Stimulated activated CD4-positive, alpha-beta T cell treated with anti-CD3 and anti-CD28 coated beads, Interleukin-1b, Interleukin-23, amount 100 ng/mL, for 4 hours (primary cell): ENCODE measurements at regions not wholly inside any gene's neighbourhood (a gene's known extent, or its start where the extent isn't known, plus 50 kb on each side); places are given as distances from the start of the nearest gene placed in this dataset.

ENCODE experiments used
- DNase-seq, 2 donors: peaks; one replicate each; pipeline ENCODE4 v3.0.0-alpha.2; 2020; ENCODE audit warnings: low read depth in 2 of 2

DNA sequence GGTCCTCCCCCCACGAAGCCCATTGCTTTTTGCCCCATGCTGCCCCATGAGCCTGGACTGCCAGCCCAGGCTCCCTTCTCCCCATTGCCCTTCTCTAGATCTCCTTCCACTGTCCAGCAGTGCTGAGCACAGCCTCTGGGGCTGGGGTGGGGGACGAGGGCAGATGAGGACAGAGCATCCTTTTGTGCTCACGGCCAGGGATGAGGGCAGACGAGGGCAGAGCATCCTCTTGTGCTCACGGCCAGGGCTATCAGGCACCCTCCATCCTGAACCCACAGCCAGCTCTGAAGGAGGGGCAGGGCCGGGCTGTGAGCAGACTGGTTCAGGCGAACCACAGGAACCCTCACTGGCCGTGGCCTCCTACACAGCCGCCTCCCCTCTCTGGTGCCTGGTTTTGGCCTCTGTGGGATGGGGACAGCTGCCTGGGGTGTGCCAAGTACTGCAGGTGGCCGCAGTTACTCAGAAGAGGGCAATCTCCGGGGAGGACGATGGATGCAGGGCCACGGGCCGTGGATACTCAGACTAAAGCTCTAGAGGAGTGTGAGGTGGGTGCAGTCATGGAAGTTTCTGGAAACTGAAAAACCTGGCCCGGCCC, 1258.8 kb downstream of the BRD1 start:
- DNase-seq, result no peak

DNA sequence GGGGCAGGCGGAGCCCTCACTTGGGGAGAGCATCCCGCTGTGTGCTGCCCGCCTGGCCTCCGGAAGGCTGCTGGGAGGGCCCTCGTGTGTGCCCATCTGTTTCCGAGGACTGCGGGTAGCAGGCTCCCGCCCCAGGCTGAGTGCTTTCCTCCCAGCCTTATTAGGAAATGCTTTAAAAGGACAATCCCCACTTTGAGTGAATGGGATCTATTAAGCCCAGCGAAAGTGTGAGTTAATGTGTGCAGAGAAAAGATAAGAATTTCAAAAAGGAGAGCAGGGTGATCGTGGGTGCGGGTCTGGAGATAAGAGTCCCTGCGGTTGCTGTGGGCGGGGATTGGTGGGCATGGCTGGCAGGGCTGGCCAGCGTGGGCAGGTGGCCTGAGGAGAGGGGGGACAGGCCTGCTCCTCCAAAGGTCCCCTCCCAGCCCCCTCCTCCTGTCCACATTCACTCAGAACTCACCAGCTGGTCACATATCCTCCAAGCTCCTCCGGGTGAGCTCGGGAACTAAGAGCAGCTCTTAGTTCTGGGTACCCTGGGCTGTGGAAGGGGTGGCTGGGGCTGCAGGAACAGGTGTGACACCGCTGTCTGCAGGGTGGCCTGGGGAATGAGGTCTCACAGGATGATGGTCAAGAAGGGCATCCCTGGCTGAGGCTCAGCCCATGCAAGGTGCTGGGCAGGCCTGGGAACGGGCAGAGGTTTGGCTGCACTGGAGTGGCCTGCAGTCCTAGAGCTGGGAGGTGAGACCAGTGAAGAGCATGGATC, 1260.3 kb downstream of the BRD1 start:
- no peak for DNase-seq

DNA sequence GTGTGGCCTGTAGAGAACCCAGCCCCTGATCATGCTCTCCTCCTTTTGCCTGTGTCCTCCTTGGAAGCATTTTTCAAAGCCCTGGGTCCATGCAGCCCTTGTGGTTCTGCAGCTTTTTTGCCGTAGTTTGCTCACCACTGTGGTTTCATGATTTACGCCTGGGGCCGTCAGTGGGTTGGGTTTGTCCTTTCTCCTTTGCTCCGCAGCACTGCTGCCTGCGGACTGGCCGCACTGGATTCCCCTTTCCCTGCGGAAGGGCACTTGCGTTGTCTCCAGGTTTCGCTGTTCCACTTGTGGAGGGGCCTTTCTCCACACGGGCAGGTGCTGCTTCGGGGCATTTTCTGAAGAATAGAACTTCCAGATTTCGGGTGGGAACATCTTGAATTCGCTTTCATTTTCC, 1260.9 kb downstream of the BRD1 start:
- no peak for DNase-seq

DNA sequence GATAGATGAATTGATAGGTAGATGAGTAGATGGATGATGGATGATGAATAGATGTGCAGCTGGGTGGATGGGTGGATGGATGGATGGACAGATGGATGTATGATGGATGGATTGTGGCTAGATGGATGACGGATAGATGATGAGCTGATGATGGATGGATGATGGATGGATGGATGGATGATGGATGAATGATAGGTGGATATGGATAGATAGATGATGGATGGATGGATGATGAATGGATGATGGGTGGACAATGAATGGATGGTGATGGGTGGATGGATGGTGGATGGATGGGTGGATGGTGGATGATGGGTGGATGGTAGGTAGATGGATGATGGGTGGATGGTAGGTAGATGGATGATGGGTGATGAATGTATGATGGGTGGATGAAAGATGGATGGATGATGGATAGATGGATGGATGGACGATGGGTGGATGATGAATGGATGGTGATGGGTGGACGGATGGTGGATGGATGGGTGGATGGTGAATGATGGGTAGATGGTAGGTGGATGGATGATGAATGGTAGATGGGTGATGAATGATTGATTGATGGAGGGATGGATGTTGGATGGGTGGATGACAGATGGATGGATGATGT, 1261.7 kb downstream of the BRD1 start:
- no peak for DNase-seq

DNA sequence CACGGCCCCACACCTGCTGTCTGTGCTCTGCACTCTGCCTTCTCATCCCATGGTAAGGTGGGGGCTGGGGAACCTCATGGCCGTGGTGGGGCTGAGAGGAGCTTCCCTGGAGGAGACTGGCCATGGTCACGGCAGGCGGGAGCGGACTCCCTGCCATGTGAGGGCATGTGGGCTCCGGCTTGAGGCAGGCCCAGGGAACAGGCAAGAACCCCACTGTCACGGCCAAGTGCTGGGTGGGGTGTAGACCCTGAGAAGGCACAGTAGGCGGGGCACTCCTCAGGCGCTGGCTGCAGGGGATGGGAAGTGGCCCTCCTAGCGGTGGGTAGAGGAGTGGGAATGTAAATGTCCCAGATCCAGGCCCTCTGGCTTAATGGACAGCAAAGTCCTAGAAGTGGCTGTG, 1262.7 kb downstream of the BRD1 start:
- no peak for DNase-seq

DNA sequence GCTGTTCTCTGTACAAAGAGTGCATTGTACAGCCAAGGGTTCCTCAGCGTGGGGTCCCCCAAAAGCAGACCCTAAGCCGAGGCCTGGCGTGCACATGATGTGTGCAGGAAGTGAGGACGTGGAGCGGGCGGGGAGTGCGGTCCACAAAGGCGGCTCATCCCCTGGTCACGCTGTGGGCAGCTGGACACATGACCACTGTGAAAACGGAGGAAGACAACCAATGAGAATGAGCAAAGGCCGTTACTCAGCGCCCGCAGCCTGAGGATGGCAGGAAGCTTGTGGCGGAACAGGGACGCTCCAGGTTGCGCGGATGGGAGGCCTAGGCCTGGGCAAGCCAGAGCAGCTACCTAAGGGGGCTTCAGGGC, 1263.7 kb downstream of the BRD1 start:
- no peak for DNase-seq

DNA sequence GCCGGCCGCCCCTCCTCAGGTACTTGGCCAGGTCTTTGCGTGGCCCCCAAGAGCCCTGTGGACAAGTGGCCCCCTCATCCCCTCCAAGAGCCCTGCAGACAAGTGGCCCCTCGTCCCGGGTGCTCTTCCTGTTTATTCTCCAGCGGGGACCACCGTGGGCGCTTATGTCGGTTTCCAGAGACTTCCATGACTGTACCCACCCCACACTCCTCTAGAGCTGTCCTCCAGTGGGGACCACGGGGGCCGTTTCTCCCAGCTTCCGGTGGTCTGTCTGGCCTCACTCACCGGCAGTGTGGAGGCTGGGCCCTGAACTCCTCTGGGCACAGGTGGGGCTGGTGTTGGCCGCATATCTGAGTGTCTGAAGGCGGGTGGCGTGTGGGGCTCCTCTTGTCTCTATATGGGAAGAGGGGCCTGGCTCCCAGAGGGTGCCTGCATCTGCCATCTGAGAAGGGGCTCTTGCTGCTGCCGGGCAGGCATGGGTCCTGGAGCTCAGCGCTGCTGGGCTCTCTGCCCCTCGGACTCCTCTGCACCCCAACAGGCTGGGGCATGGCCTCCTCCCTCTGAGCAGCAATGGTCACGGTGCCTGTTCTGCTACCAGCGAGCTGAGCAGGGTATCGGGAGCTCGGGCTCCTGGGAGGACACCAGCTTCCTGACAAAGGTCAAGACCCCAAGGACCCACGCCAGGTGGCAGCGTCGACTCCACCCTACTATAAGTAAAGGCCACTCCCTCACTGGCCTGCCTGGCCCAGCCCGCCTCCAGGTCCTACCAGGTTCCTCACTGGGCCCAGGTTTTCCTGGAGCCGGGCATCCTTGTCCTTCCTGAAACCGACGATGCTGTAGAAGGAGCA, 1264.3 kb downstream of the BRD1 start:
- no peak for DNase-seq

DNA sequence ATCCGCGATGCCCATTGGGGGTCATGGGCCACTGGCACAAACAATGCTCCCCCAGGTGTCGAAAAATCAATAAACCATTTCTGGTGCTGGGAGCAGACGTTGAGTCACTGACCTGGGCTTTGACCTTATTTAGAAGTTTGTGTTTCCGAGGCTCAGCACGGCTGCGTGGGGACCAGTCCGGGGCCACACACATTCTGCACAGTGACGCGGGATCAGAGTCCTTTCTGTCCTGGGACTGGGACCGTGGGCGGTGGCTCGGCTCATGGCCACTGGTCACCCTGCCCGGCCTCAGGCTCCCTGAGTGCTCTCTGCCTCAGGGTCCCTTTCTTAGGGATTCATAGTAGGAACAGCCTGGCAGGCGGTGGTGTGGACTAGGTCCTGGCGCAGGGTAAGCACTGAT, 1266.0 kb downstream of the BRD1 start:
- DNase-seq, result no peak

DNA sequence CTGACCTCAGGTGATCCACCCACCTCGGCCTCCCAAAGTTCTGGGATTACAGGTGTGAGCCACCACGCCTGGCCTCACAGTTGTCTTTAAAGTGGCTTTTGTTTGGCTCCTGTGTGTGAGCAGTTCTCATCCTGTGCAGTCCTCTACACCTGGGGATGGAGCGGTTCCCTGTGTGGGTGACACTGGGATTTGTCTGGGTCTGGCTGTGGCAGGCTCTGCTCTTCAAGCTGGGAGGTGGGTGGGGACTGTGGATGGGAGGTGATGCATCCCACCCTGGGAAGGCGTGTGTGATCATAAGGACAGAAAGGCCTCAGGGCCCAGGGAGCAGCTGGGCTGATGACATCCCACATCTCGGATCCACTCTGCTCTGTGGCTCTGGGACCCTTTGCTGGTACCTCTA, 1266.8 kb downstream of the BRD1 start:
- DNase-seq, result no peak

DNA sequence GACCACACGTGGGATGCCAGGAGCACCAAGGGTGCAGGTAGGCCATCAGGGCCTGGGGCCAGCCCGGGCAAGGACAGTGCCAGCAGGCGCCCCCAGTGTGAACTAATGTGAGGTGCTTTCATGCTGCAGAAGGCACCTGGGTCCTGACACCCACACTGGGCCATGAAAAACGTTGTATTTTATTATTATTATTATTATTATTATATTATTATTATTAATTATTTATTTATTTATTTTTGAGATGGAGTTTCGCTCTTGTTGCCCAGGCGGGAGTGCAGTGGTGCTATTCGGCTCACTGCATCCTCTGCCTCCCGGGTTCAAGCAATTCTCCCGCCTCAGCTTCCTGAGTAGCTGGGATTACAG, 1267.3 kb downstream of the BRD1 start:
- no peak for DNase-seq

DNA sequence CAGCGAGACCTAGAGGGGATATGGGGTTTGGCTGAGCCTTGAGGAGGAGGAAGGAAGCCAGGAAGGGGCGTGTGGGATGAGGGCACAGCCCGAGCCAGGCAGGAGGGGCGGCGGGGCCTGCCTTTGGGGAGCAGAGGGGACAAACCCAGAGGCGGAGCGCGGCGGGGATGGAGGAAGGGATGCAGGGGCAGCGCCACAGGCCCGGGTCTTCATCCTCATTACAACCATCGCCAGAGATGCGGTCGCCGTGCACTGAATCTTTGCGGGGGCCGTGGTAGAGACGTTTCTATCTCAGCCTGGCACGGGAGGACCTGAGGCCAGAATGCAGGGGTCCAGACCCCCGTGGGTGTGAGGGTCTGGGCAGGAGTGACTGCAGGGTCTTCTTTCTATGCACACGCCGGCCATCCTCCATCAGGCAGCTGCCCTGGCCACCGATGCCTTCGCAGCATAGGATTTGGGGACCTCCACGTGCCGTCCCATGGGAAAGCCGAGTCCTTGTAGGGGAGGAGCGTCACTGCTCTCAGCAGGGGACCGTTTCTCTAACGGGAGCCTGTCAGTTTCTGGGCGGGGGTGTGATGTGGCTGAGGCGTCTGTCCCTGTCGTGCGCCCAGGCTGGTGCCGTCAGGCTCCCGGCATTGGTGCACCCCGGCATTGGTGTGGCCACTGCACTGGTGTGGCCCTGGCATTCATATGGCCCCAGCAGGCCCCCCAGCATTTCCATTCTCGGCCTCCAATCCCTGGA, 1267.9 kb downstream of the BRD1 start:
- DNase-seq, result no peak

DNA sequence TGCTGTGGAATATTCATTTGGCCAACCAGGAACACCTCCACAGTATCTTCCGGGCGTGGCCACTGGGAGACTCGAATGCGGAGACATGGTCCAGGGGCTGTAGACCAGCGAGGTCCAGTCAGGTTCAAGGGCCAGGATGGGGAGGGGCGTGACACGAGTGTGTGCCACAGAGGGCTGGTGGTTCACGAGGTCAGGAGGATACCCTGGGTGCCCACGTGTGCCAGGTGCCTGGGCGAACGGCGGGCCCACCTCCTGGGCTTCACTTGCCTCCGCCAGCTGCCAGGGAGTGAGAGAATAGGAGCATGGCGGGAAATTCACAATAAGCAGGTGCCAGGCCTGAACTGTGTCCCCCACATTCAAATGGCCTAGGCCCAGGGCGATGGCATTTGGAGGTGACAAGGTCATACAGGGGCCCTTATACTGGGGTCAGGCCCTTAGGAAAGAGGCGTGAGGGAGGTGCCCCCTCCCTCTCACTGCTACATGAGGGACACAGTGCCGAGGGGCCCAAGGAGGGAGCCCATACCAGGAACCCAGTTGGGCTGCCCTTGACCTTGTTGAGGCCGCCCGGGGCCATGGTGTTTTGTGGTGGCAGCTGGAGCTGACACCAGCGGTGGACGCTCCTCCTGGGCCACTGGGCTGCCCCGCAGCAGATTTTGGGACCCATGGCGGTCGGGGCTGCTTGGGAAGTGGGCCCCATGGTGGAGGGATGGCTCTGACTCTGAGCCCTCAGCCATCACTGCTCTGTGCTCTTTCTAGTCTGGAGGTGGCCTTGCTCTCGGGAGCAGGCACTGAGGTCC, 1268.9 kb downstream of the BRD1 start:
- no peak for DNase-seq

DNA sequence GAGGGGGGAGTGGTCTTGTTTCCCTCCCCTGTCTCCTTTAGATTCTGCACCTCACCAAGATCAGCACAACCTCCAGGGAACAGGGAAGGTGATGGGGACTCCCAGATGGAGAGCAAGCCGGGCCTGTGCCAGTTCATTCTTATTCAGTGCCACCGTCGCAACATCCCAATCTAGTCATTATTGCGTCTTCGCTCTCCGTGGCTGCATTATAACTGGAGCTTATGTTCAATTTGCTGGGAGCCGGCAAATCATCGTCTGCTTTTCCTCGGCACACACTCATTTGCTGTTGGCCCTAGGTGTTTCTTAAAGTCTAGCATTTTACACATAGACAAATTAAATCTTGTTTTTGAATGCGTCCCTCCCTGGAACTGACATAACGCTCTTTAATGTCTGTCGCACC, 1269.7 kb downstream of the BRD1 start:
- DNase-seq, result no peak

DNA sequence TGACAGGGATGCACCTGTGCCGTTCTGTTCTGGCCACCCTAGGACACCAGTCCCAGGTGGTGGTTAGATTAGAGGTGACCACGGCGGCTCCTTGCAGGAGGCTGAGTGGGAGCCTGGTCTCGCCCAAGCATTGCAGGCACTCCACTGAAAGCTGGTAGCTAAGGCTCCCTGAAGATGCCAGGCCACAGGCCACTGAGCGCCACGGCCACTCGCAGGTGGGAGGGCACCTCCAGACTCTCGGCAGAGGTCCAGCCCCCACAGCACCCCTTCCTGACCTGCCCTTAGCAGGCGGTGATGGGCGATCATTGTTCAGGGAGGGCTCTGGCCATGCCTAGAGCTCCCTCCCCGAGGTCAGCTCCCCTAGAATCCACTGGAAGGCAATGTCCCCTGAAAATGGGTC, 1270.2 kb downstream of the BRD1 start:
- no peak for DNase-seq

DNA sequence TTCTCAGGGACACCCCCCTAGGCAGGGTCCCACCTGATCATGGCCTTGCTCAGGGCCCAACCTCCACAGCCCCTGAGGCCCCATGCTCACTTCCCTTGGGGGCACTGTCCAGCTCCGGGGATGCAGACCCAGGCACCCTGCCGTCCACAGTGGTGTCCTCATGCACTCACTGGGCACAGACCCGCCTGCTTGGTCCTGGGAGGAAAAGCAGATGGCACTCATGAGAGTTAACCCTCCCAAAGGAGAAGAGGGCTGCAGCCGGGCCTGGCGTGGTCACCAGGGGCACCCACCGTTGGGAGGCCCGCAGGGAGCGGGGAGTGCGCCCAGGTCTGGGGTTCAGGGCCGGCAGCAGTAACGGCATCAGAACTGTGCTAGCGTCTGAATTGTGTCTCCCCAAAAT, 1270.9 kb downstream of the BRD1 start:
- no peak for DNase-seq

DNA sequence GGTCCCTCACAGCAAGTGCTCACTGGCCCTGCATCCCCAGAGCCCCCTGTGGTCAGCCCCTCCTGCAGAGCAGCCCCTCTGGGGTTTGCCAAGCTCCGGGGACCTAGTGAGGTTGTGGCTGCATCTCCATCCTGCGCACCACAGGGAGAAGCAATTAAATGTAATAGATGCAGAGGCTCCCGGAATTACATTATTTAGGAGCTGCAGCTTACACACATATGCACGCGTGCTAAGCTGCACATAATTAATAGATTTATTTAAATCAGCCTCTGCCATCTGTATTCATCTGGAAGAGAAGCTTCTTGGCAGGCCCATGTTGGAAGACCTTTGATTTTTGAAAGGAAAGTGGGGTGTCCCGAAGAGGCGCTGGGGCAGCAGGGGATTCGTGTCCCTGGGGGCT, 1271.5 kb downstream of the BRD1 start:
- no peak for DNase-seq

DNA sequence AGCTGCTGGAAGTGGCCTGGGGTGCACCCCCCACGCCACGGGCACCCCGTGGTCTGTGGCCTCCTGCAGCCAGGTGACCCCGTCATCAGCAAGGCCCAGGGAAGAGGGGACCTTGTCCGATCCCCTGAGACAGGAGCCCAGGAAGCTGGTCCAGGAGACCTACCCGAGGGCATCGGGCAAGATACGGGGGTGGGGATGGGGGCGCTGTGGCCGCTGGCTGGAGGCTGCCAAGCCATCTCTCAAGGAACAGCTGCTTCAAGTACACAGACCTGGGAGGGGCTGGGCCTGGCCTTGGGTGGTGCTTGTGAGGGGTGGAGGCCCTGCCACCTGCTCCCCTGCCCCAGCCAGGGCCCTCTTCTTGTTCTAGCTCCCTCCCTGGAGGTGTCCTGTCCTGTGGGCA, 1272.1 kb downstream of the BRD1 start:
- DNase-seq, result no peak

DNA sequence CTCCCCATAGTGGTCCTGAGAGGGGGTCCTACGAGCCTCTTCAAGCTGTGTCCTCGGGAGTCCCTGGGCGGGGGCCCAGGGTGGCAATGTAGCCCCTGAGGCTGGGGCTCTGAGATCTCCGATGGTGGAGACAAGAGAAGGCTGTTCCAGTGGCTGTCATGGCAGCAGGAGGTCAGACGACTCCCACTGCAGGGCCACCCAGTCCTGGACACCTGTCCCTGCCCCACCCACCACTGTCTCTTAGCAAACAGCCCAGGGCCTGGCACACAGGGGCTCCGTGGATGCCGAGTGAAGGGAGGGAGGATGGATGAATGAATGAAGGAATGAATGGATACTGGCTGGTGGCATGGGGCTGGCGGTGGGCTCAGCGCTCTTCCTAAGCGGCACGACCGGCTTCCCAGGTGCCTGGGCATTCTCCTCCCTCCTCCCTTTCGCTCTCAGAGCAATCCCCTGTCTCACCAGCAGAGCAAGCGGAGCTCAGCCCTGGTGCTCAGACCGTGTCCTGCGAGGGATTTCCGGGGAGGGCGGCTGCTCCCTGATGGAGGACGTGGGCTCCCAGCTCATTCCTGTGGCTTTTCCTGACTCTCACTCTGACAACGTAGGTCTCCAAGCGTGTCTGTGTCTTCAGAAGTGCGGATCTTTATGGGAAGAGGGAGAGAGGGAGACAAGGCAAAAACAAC, 1272.6 kb downstream of the BRD1 start:
- DNase-seq, result no peak

DNA sequence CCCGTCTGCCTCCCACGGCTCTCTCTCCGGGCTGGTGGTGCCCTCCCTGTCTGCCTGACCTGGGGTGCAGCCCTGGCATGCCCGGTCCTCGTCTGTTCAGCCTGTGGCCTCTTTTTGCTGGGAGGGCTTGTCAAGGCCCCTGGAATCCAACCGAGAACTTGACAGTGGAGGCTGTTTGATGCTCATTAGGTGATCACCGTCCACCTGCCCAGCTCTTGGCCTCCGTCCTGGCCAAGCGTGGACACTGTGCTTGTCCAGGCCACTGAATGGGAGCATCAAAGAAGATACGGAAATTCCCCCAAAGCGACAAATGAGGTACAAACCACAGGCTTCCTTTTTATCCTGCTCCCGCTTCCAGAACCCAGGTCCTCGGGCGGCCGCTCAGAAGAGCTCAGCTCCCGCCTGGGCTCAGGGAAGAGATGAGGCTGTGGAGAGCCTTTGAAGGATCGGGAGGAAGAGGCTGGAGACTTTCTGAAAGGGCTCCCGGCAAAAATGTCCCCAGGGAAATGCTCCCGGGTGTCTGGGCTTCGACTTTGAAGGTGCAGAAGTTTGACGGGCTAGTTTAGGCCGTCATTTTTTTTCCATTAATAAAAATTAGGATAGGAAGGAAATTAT, 1273.9 kb downstream of the BRD1 start:
- DNase-seq, result no peak

DNA sequence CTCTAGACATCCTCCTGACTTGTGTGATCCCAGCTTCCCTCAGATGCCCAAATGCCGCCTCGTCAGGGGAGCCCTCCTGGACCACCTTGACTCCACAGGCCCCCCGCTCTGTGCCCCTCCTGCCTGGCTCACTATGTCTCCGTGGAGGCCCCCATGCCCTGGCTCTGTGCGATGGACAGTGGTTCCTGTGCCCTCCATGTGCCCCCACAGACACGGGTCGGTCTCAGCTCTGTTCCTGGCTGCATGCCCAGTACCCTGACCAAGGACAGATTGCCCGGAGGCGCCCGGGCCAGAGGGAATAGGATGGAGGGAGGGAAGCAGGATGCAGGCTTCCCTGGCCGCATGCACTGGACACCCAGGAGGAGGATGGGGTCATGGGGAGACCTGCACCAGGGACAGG, 1274.6 kb downstream of the BRD1 start:
- DNase-seq, result no peak
